Mononuclear cell (primary cell): ENCODE measurements at regions not wholly inside any gene's neighbourhood (a gene's known extent, or its start where the extent isn't known, plus 50 kb on each side); places are given as distances from the start of the nearest gene placed in this dataset.

Experiments used
- H3K27me3 ChIP-seq: 2 replicates; pipeline ENCODE4 v1.6.0; 2011; ENCODE audit warnings: low read length, control low read depth; ENCODE audit not compliant: insufficient read depth
- H3K4me1 ChIP-seq: 2 replicates; pipeline ENCODE4 v1.5.1; 2011; ENCODE audit warnings: mild to moderate bottlenecking, low read length, control low read depth; ENCODE audit not compliant: insufficient read depth
- H3K4me3 ChIP-seq: 2 replicates; pipeline ENCODE4 v1.5.1; 2011; ENCODE audit warnings: mild to moderate bottlenecking, low read length, moderate library complexity
- H3K9me3 ChIP-seq: 2 replicates; pipeline ENCODE4 v1.5.1; 2011; ENCODE audit warnings: low read depth, mild to moderate bottlenecking, control low read depth, low read length

DNA sequence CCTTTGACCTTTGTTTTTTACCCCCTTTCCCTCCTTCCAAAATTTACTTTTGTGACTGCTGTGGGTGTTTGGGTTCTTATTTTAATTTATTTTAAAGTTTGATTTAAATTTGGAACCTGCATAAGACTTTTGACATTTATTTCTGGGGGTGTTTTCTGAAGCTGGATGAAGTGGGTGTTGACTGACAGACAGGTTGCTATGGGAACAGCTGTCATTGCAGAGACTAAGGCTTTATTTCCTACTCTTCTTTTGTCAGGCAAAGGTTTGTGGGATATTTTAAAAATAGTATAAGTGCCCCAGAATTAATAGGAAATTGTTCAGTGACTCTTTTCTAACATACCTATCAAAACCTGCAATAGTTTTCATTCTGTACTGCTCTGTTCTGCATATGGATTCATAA lies 290.8 kb upstream of the ESRRG start:
- Histone ChIP-seq H3K4me3 (no peak overlapping the region), H3K9me3 (no peaks in the 10 kb centered on the region), H3K4me1 (no peaks in the 10 kb centered on the region), H3K27me3 (no peaks in the 10 kb centered on the region)

DNA sequence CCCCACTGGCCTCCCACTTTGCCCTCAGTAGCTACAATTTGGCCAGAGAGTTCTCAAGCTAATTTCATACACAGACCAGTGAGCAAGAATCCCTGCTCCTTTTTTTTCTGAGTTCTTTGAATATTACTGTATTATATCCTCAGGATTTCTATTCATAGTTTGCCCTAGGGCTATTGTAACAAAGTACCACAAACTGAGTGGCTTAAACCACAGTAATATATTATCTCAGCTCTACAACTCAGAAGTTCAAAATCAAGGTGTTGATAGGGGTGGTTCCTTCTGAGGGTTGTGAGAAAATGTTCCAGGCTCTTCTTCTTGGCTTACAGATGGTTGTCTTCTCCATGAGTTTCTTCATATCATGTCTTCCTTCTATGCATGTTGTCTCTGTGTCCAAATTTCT lies 289.4 kb upstream of the ESRRG start:
- Histone ChIP-seq H3K27me3 (no peaks in the 10 kb centered on the region), H3K4me3 (no peak overlapping the region), H3K9me3 (no peaks in the 10 kb centered on the region), H3K4me1 (no peaks in the 10 kb centered on the region)

DNA sequence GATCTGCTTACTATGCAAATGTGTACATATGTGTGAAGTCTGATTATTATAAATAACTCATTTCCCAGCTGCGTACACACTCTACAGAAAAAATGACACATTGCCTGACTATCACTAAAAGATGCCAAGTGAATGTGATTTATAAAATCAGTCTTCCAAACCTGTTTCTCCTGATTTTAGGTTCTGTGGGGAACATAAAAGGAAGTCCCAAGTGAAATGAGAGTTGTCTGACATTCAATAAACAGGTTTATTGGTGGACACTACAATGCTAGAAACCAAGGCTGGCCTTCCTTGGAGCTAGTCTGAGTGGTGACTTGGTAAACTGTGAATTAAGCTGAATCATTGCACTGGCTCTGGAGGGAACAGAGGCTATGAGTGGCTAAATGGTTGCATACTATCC lies 287.9 kb upstream of the ESRRG start:
- no peaks in the 10 kb centered on the region for H3K27me3 ChIP-seq
- H3K9me3 ChIP-seq = no peaks in the 10 kb centered on the region
- no peak overlapping the region for H3K4me3 ChIP-seq
- no peaks in the 10 kb centered on the region for H3K4me1 ChIP-seq

DNA sequence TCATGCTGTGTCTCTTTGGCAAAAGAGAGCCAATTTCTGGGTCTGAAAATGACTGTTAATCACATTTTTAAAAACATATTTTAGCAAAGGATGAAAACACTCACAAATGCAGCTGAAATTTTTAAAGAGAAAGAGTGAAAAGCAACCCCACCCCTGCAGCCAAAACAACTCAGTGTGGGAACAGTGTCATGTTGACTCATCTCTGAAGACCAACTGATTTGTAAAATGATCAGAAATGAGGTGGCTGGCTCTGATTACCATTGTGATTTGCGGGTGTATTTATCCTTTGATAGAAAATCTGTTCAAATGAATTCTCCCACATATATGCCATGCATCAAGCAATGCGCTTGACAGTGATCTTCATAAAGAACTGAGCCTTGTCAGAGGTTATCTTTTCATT lies 287.0 kb upstream of the ESRRG start:
- Histone ChIP-seq H3K9me3 (no peaks in the 10 kb centered on the region), H3K27me3 (no peaks in the 10 kb centered on the region), H3K4me1 (no peaks in the 10 kb centered on the region), H3K4me3 (no peak overlapping the region)

DNA sequence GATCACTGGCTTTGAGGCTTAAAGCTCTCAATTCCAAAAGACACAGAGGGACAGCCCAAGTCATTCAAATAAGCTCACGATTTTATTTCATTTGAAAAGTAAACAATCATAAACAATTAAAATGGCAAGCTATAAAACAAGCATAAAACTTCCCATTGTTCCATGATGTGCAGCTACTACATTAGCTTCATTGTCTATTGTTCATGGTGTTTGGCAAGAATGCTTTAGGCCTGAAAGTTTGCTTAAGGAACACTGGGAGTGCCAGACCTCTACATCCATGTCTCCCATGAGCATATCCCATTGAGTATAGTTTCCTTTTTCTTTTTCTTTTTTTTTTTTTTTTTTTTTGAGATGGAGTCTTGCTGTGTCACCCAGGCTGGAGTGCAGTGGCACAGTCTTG lies 286.1 kb upstream of the ESRRG start:
- Histone ChIP-seq H3K27me3 (no peaks in the 10 kb centered on the region), H3K4me3 (no peak overlapping the region), H3K9me3 (no peaks in the 10 kb centered on the region), H3K4me1 (no peaks in the 10 kb centered on the region)

DNA sequence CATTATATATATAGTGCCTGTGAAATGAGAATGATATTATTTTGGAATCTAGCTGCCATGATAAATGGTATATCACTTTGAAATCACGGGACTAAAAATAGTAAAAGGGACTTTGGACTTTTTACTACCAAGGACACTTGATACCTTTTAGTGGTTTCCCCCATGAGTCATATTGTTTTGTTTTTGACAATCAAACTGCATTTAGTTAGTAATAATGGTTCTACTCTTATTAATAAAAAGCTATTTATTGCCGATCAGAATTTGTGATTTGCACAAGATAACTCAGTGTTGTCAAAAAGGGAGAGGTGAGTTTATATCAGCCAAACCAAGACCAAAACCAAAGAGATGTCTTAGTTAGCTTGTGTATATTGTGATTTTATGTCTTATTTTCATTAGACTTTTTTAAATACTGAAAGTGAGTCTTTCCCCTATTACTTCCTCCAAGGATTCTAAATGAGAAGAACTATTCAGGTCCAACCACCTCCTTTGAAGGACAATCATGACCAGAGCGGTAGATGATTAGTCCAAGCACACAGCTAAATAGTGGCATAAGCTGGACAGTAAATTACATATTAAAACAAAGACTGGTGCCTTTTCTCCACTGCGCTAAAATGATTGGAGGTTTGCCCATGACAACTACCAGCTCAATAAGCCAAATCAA lies 281.7 kb upstream of the ESRRG start:
- no peaks in the 10 kb centered on the region for H3K9me3 ChIP-seq
- no peaks in the 10 kb centered on the region for H3K4me1 ChIP-seq
- no peaks in the 10 kb centered on the region for H3K27me3 ChIP-seq
- H3K4me3 ChIP-seq = no peak overlapping the region

DNA sequence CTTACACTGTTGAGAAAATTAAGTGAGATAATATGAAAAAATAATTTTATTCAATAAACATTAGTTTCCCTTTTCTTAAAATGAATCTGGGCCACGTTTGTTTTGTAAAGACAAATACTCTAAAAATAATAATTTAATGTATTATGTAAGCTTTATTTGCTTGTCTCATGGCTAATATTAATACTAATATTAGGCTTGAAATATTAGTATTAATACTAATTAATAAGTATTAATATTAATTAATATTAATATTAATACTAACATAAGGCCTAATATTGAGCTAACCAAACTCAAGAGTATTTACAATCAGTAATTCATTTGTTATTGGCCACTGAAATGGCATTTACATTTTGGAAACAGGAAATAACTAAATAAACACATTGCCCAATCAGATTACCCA lies 280.1 kb upstream of the ESRRG start:
- Histone ChIP-seq H3K4me1 (no peaks in the 10 kb centered on the region), H3K27me3 (no peaks in the 10 kb centered on the region), H3K9me3 (no peaks in the 10 kb centered on the region), H3K4me3 (no peak overlapping the region)

DNA sequence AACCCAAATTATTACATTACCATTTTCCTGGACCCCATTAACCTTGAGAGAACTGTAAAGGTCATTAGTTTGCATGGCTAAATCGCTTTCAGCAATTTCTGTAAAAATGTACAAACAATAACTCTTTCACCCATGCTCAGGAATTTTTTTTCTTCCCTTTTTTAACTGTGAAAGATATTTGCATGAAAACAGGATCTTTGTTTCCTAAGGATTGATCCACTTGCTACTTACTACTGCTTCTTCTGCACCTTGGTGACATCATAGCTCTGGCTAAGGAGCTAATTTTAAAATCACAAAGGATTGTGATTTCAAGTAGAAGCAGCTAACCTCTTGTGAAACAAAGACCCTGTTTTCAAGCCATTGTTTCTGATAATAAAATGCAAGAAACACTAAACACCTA lies 274.6 kb upstream of the ESRRG start:
- H3K4me1 ChIP-seq = no peaks in the 10 kb centered on the region

DNA sequence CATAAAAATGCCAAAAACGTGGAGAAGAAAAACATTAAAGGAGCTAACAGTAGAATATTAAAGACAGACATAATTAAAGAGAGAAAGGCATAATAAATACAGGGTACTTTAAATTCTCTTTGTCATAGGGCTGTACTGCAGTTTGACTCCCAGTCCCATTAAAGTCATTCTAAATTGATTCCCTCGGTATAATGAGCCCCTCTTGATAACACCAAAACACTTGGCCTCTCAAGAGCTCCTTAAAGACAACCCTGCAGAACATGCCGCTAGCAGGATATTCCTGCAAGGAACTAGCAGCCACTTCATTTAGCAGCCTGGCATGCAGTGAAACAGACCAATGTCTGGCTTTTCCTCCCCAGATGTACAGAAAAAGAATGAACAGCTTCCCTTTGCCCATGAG lies 273.8 kb upstream of the ESRRG start:
- H3K9me3 ChIP-seq = no peaks in the 10 kb centered on the region
- no peaks in the 10 kb centered on the region for H3K27me3 ChIP-seq
- no peak overlapping the region for H3K4me3 ChIP-seq
- no peaks in the 10 kb centered on the region for H3K4me1 ChIP-seq

More for the DNA sequence above, 274.6 kb upstream of the ESRRG start:
- Histone ChIP-seq H3K4me3 (no peak overlapping the region), H3K27me3 (no peaks in the 10 kb centered on the region), H3K9me3 (no peaks in the 10 kb centered on the region)

DNA sequence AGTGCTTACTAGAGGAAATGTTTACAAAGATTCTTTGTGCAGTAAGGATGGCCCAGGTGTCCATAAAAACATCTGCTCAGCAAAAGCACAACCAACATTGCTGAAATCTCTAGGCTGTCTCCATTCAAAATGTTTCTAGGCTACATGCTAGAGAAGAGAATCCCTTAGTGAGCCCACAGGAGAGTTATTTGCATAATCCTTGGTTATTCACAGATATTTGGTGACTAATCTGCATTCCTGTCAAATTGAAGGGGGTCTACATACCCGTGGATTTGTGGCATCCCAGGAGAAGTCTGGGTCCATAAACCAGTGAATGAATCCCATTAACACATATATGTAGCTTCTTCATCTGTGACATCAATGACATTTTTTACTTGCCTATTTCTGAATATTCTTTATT lies 261.3 kb upstream of the ESRRG start:
- Histone ChIP-seq H3K27me3 (no peaks in the 10 kb centered on the region), H3K4me3 (no peak overlapping the region), H3K4me1 (no peaks in the 10 kb centered on the region), H3K9me3 (no peaks in the 10 kb centered on the region)

DNA sequence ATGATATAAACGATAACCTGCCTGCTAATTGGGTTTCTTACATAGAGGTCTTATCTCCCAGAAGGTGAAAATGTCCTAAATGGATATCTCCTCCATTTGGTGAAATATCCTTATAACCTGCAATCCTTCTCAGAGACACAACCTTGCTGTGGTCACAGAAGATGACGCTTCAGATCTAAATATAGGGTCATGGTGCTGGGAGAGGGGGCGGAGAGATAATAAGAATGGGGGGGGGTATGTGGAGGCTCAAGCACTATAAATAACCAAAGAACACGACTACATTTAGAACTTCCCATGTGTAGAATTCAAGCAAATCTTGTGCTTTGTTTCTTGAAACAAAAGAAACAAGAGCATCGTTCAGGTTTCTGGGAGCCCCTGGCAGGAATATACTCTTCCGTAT lies 260.6 kb upstream of the ESRRG start:
- Histone ChIP-seq H3K4me3 (no peak overlapping the region), H3K9me3 (no peaks in the 10 kb centered on the region), H3K27me3 (no peaks in the 10 kb centered on the region), H3K4me1 (no peaks in the 10 kb centered on the region)

DNA sequence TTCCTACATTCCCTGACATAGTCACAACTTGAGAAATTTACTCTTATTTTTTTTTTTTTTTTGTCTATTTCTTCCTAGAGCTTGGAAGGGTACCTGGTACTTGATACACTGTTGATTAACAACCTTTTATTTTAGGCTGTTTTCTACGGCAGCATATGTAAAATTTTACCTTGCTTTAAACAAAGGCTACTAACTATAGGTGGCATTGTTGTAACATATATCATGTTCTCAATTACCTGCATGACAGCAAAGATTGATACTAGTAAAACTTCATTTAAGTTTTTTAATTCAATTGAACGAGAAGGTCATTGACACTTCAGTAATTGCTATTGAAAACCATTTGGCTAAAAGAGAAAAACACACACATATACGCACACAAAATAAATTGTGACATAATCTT lies 238.3 kb upstream of the ESRRG start:
- H3K9me3 ChIP-seq = no peaks in the 10 kb centered on the region
- no peaks in the 10 kb centered on the region for H3K27me3 ChIP-seq
- H3K4me1 ChIP-seq = no peaks in the 10 kb centered on the region
- no peak overlapping the region for H3K4me3 ChIP-seq

DNA sequence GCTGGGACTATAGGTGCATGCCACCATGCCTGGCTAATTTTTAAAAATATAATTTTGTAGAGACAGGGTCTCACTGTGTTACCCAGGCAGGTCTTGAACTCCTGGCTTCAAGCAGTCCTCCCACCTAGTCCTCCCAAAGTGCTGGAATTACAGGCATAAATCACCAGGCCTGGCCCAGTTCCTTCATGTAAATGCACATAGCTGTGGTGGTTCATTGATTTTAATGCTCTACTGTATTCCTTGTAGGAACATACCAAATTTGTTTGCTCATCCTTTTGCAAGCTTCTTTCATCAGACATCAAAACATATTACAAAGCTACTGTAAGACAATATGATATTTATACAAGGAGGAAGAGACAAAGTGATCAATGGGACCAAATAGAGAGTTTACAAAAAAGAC lies 237.5 kb upstream of the ESRRG start:
- Histone ChIP-seq H3K27me3 (no peaks in the 10 kb centered on the region), H3K4me3 (no peak overlapping the region), H3K9me3 (no peaks in the 10 kb centered on the region), H3K4me1 (no peaks in the 10 kb centered on the region)

DNA sequence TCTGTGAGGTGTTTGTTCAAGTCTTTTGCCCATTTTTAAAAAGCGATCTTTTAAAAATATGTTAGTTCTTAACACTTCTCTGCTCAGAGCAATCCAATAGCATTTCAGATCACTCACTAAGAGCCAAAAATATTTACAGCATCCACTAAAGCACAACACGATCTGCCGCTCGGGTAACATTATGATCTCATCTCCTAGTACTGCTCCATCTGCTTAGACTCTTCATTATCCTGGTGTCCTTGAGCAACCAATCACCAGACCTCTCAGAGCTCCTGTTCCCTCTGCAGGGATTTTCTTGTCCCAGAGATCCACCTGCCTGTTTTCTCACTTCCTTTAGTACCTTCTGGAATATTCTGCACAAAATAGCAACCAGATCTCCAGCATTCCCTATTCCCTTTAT lies 235.3 kb upstream of the ESRRG start:
- no peaks in the 10 kb centered on the region for H3K27me3 ChIP-seq
- no peaks in the 10 kb centered on the region for H3K9me3 ChIP-seq
- no peak overlapping the region for H3K4me3 ChIP-seq
- no peaks in the 10 kb centered on the region for H3K4me1 ChIP-seq

DNA sequence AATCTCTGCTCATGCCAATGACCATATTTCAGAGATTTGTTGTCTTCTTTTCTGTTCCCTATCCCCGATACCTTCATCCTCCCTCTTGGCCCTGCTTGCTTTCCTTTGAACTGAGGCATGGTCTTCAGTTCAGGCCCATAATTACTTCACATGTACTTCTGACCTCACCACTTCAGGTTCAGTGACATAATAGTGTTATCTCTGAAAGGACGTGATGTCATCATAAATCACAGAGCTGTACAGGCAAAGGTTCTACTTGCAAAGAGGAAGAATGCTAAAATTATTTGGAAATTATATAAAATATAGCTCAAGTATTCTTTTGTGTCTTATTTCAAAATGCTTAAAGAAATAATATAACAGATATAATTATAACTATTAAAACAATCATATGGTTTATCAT lies 230.3 kb upstream of the ESRRG start:
- no peak overlapping the region for H3K4me3 ChIP-seq
- no peaks in the 10 kb centered on the region for H3K4me1 ChIP-seq
- no peaks in the 10 kb centered on the region for H3K9me3 ChIP-seq
- H3K27me3 ChIP-seq = no peaks in the 10 kb centered on the region

DNA sequence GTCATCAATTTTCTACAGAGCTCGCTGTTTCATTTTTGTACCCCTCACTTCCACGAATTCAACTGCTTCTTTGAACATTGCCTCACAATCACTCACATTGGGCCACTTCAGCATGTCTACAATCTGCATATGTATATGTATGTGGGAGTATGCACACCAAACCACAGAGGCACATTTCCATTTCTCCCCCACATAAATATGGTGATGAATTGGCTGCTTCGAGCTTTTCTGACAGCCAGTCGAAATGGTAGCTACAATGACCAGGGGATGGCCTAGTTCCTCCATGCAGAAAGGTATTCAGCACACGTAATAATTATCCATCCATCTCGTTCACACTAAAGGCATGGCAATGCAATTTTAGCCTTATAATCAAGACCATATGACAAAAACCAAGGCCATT lies 229.6 kb upstream of the ESRRG start:
- H3K4me1 ChIP-seq = no peaks in the 10 kb centered on the region
- H3K4me3 ChIP-seq = no peak overlapping the region
- no peaks in the 10 kb centered on the region for H3K9me3 ChIP-seq
- H3K27me3 ChIP-seq = no peaks in the 10 kb centered on the region
